ENCODE measurements at regions not wholly inside any gene's neighbourhood (a gene's known extent, or its start where the extent isn't known, plus 50 kb on each side); places are given as distances from the start of the nearest gene placed in this dataset.

GRCh38 chr2:147355706-147356105, 489.1 kb upstream of the ACVR2A start:
- no peak for TF ChIP-seq CTCF (IDR thresholded peaks at IDR 0.05; ENCODE audit: insufficient read depth, low read depth, low read length)
- TF ChIP-seq EZH2 (IDR thresholded peaks at IDR 0.05; ENCODE audit: insufficient read depth, low read length), result no peak

Data from astrocyte (in vitro differentiated cells and primary cell).